ENCODE measurements at regions not wholly inside any gene's neighbourhood (a gene's known extent, or its start where the extent isn't known, plus 50 kb on each side); places are given as distances from the start of the nearest gene placed in this dataset.
"Not testable (repeated sequence)": the region's sequence is repeated elsewhere in the genome, so short reads cannot be mapped to it uniquely, and the experiment has no call there.

DNA sequence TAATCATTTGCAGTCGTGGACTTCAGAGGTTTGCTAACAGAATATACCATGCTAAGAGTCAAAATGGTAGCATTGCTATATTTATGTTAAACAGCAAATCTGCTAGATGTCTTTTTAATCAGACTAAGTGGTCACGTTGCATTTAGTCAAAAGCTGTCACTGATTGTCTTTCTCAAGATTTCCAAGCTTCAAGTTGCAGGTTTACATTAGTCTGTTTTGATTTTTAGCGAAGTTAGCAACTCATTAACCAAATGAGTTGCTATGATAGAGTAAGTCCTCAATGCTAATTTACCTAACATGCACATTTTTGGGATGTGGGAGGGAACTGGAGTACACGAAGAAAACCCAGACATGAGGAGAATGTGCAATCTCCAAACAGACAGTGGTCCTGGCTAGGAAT lies 653.2 kb downstream of the TNS3 start:
- DNase-seq: no peak

DNA sequence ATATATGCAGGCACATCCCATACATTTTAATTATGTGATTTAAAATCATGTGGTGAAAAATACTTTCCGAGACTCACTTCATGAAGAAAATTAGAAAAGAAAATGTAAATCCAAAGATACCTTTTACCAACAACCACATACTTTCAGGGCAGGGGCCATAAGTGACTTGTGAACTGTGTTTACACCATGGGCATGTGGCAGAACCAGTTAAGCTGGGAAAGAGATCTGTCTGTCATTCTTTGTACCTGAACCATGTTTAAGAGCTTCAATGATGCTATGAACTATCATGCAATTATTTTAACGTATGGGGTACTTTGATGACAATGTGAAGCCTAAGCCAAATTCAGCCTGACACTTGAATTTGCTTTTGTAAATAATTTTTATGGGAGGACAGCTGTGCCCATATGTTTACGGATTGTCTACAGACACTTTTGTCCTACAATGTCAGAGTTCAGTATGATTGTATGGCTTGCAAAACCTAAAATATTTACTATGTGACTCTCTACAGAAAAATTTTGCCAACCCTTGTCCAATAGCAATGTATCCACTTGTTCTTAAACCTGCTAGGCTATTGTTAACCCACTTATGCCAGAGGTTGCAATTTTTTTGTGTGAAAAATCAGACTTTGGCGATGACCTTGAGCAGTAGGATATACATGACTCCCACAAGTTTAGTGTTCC lies 654.6 kb downstream of the TNS3 start:
- no peak for DNase-seq

DNA sequence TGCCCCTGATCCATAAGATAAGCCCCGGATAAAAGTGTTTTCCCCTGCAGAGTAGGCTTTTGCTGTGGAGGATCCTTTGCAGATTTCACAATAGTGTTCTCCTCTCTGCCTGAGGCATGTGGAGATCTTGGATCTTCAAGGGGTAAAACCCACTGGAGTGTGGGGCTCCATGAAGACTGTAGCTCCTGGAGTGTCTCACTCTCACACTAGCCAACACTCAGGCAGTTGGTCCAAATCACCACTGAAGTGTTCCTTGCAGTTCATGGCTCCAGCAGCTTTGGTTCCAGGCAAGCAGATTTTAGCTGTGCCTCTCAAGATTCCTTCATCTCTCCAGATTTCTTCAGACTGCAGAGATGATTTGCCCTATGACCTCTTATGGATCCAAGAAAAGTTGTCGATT lies 665.3 kb downstream of the TNS3 start:
- no peak for DNase-seq

DNA sequence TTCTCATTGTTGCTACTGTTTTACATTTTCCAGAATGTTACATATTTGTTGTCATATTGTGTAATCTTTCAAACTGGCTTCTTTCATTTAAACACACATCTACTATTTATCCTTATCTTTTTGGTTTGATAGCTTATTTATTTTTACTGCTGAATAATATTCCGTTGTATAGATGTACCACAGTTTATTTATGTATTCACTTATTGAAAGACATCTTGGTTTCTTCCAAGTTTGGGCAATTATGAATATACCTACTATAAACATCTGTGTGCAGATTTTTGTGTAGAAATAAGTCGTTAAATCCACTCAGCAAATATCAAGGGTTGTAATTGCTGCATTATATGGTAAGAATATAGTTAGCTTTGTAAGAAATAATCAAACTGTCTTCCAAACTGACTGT lies 669.2 kb downstream of the TNS3 start:
- DNase-seq: no peak

DNA sequence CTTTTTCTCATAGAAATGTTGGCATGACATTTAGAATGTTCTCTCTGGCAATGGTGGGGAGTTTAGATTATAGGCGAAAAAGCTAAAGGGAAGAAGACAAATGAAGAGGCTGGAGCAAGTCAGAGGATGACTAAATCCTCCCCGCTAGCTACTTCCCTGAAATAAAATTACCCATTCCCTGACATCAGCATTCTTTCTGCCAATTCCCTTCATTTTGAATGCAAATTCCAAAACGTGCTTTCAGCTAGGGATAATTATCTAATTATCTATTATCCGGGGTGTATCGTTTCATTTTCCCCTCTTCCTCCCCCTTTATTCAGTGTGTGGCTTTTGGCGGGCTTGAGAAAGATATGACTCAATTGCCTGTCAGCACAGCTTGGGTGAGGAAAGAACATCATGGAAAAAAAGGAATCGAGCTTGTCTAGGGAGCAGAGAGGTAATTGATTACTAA lies 672.3 kb downstream of the TNS3 start:
- DNase-seq: no peak

DNA sequence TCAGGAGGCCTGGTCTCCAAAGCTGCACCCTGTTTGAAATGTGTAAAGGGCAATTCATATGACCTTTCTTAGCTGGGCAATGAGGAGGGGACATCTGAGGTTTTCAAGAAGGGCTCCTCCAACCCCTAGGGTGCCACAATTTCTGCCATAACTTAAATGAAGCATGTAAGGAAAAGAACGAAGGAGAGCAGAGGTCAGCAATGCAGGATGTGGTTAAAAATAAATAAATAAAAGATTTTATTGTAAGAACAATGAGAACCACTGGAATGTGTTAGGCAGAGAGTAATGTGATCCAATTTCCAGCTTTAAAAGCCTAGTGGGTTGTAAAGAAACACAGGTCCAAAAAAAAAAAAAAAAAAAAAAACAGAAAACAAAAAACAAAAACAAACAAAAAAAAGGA lies 673.1 kb downstream of the TNS3 start:
- DNase-seq: no peak

DNA sequence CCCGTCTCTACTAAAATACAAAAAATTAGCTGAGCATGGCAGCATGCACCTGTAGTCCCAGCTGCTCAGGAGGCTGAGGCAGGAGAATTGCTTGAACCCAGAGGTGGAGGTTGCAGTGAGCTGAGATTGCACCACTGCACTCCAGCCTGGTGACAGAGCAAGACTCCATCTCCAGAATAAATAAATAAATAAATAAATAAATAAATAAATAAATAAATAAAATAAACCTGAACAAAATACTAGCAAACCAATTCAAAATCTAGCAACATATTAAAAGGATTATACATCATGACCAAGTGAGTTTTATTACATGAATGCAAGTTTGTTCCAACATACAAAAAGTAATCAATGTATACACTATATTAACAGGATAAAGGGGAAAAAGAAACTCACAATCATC lies 677.4 kb downstream of the TNS3 start:
- not testable (repeated sequence) for DNase-seq

DNA sequence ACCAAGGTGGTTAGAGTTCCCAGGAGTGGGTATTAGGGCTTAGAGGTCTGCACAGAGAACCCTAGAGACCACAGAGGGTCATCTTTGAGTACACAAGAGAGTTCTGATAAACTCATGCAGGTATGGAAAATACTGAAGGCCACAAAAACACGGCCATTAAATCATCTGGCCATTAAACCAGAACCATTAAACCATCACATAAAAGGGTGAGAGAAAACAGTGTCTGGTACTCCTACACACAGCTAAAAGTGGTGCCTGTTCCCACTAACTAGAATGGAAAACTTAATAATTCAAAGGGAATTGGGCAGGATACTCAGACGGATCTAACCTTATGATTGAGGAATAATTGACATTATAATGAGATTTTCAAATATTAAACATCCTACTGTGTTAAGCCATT lies 679.4 kb downstream of the TNS3 start:
- no peak for DNase-seq

DNA sequence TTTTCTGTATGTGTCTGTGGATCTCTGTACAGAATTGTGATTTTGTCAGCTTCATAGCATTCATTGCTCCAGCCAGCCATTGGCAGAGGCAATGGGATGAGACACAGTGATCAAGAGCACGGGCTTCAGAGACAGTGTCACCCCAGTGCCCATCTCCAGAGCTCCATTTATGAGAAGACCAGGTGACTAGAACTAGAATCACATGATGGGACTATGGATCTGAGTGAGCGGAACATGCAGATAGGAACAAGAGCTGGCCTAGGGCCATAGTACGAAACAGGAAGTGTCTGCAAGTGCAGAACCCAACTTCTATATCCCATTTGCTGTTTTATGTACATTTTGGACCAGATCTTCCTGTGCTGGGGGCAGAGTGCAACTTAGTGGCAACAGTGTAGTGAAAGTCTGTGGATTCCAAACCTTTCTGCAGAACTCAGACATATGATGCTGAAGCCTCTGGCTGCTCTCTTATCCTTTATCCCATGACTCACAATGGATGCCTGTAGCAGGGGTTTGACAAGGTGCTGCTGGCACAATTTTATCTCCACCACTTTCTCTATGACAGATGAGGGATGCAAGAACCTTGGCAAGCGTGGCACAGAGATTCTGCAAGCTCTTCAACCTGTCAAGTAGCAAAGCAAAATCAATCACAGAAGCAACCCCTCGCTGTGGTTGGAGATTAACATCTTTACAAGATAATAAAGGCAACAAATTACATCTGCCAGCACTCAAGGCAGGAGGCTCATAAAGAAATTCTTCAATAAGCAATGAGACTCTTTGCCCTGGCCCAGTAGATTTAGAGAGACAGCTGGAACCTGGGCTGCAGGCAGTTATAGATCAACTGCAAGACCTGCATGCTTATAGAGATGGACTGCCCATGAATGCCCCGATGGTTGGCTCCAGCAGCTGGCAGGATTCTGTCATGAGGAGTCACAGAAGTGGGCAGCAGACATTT lies 681.3 kb downstream of the TNS3 start:
- DNase-seq: no peak

DNA sequence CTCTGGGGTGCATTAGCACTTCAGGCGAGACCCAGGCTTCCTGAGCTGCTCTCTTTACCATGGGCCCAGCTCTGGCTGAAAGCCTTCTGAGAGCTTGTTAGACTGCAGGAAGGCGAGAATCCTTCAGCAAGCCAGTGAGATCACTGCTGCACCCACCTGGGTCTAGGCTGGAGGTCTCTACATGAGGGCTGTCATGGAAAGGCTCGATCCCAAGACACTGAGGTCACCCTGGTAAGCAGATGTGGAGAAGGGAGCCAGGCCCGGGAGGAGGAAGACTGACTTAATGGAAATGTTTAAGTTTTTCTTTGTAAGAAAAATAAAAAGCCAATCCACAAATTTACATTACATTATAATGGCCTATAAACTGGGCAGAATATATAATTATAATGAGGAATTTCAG lies 684.5 kb downstream of the TNS3 start:
- no peak for DNase-seq

DNA sequence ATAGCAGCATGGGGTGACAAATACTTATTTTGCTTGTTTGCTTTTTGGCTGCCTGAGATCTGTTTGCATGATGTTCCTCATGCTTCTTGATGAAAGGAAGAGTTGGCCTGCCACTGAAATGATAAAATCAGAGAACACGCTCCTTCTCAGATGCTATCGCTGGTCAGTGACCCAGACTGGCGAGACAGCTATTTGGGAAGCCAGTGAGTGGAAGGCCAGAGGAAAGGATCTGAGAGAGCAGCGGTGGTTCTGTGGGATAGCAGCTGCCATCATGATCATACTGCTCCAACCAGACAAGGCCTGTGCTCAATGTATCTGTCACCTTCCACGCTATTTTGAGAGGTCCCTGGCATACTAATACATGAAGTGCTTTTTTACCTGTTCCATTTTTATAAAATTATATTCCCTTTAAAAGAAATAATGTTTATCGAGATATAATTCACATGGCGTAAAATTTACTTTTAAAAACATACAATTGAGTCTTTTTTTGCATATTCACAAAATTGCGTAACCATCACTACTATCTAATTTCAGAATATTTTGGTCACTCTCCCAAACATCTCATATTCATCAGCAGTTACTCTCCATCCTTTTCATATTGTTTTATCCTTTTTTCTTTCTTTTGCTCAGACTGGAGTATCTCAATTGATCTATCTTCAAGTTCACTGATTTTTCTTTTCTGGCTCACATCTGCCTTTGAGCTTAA lies 695.1 kb downstream of the TNS3 start:
- DNase-seq: no peak

DNA sequence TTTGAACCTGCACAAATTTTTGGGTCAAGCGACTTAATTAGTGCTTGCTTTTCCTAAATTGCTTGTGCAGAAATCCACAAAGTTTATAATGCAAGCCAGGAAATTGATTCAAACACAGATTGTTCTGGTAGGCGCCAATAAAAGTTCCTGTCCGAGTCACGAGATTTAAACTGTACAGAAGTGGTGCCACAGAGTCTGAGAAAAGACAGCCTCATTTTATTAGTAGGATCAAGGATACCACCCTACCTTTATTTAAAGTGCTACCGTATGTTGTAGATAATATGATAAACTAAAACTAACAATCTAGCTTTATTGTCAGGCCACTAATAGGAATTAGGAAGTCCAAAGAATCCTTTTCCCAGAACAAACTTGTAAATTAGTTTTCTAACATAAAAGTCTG lies 696.7 kb downstream of the TNS3 start:
- no peak for DNase-seq

DNA sequence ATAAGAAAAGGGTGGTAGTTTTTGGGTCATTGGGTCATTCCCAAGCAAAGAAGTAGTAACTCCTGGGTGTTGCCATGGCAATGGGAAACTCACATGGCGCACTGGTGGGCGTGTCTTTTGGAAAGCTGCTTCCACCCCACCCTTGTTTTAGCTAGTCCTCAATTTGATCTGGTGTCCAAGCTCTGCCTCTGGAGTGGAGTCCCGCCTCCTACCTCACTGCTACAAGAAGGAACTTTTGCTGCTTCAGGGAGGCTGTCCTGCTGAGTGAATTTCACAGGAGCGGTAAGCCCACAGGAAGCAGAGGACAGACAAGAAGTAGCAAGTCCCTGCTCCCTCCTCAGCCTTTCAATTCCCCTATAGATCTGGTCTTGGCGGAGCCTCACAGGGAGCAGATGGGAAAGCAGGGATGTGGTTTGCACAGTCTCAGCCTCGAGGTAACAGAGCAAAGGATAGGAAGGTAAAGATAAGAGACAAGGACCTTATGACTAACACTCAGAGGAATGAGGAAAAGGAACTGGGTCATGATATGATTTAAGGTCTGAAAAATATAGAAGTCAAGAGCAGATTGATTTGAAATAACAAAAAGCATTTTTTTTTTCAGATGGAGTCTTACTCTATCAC lies 700.3 kb downstream of the TNS3 start:
- DNase-seq: no peak

DNA sequence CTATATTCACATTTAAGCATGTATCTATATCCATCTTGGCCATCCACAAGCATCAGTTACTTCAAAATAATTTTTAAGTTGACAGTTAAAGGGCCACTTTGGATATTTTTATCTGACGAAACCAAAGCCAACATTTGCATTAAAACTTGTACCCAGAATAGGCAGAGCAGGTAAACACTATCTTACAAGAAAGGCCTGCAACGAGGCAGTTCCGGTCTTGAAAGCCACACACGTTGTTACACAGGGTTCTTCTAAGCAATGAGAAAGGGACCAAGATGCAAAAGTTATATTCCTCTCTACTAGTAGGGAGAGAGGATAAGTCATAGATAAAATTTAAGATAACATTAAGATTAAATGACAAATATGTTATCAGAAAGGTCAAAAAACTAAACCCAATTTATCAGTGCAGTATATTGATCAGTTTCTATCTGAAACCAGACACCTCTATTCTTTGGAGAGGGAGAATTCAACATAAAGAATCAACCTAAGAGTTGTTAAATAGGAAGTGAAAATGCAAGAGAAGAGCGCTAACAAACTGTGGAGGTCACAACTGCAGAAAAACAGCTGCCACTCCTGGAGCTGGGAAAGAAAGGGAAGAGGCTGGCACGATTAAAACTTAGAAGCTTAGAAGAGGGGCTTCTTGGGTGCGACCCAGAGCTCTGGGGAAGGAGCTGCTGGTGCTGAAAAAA lies 701.3 kb downstream of the TNS3 start:
- DNase-seq: no peak

DNA sequence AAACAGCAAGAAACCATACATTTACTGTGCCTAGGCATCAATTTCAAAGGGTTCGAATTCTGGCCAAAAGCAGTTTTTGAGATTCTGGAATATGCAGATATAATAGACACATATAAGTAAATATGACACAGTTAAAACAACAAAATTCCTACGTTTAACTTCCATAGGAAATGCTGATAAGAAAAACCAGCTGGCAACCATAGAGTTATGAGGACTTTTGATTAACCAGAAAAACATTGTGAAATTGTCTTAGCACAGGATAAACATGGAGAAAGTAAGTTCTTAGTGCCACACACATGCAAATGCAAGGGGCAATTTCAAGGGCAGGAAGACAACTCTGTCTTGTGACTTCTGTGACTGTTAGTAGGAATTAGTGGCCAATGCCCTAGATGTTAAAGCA lies 702.1 kb downstream of the TNS3 start:
- no peak for DNase-seq

DNA sequence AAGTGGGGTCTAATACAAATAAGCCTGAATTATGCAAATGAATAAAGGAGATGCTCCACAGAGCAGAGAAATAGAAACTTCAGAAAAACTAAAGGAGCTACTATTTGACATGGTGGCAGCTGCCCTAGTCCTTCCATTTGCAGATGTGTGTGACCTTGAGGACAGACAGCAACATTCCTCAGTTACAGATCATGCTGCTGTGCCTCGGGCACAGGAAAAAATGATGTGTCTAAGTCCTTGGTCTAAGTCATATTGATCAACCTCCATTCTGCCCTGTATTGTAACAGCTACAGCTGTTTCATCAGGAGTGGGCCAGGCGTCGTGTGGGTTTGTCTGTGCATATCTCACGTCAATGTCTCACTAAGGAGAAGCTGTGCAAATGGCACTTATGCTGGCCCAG lies 710.4 kb downstream of the TNS3 start:
- DNase-seq: peak; percentile 21

DNA sequence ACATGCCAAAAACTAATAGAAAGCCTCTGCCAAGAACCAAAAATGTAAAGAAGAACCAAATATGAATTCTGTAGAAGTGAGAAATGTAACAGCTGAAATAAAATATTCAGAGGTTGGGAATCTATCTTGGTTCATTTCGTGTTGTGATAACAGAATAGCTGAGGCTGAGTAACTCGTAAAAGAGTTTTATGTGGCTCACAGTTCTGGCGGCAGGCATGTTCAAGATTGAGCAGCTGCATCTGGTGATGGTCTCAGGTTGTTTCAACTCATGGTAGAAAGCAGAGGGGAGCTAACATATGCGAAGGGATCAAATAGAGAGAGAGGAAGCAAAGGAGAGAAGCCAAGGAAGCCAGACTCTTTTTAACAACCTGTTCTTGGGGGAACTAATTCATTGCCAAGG lies 717.2 kb downstream of the TNS3 start:
- no peak for DNase-seq

DNA sequence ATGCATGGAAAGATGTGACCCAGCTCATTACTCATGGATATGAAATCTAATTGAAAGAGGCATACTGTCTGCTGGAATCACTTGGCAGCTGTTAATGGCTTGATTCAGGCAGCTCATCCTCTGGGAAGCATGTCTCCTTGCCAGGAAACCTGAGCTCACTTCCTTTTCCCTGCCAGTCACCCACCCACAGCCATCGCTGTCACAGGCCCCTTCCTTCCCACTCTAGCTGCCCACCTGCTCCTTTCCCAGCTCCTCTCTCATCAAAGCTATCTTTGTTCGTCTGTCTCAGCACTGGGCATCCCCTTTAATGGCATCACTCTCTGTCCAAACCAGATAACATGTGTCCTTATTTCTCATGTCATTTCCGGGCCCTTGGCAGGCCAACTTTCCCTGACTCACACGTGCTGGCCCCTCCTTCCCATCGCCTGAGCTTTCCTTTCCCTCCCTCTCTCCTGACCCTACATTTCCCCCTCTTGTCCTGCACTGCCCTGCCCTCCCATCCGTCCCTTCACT lies 721.9 kb downstream of the TNS3 start:
- DNase-seq: no peak

DNA sequence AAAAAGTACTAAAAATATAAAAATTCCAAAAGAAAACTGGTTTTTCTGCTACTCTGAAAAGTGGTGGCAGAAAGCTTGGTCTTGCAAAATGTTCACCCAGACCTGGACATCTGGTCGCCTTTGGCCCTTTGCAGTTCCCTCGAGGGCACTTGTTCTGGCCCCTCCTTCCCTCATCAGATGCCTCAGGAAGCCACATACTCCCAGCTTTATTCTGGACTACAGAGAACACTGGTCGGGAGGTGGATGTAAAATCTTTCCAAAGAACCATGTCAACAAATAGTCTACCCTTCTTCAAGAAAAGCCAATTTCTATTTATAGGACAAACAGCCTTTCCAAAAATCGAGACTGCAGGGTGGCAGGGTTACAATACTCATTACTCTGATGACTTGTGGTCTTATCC lies 726.1 kb downstream of the TNS3 start:
- no peak for DNase-seq

DNA sequence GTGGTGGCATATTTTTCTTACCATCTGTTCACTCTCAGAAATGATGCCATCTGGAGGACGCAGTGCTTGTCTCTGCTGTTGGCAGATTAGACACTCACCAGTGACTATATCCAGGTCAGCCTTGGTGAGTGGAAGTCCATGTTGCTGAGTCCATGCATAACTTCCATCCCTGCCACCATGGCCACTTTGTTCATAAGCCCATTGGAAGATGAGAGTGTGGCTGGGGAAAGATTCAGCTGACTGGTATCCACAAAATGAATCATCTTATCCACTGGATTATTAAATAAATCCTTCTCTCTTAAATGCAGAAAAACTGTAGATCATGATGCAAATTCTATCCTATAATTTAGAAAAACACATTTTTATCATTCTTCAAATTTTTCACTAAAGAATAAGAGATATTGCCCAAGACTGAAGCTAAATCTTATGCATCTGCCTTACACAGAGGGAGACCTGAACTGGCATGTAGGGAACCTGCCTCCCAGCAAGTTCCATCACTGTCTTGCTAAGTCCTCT lies 726.9 kb downstream of the TNS3 start:
- no peak for DNase-seq

DNA sequence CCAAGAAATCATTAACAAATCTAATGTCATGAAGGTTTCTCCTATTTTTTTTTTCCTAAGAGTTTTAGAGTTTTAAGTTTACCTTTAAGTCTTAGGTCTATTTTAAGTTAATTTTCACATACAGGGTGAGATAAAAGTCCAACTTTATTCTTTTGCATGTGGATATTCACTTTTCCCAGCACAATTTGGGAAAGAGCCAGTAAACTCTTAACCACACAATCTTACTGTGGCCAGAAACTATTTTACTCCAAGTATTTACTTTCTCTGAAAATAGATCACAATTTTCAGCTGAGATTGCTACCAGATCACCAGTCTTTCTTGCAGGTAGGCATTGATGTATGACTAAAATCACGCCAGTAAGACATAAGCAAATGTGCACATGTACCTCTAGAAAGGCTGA lies 728.5 kb downstream of the TNS3 start:
- DNase-seq: no peak

DNA sequence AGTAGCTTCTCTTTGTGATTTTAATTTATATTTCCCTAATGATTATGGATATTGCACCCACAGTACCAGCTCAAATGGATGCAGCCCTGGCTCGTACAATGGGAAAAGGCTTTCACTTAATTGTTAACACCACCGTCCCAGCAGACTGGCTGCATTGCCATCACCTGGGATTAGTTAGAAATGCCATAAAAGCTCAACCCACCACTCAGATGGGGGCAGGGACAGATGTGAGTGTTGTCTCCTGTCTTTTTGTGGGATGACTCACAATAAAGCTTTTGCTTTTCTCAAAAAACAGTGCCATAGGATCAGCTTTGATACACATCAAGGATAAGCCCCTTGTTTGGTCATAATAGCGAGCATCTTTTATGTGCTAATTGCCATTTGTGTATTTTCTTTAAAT lies 729.1 kb downstream of the TNS3 start:
- no peak for DNase-seq

All from retina (tissue), 1 donor.